PC-9 (cell line): ENCODE measurements at regions not wholly inside any gene's neighbourhood (a gene's known extent, or its start where the extent isn't known, plus 50 kb on each side); places are given as distances from the start of the nearest gene placed in this dataset.

Experiments
- BruUV-seq: library from RNA; stranded (reverse); fragments of 400-500 nt; replicated peaks from 2 replicates; lab custom pipeline; 2021; lab: Mats Ljungman, UMichigan
- CTCF ChIA-PET: fragments of 300-600 bp; sonication (Branson Sonifier 250); formaldehyde crosslinking; loops from one replicate; lab custom pipeline; 2022; ENCODE audit warnings: antibody characterized with exemption; lab: Charles Lee
- POLR2A ChIA-PET: fragments of 300-600 bp; sonication (Branson Sonifier 250); formaldehyde crosslinking; loops from one replicate; lab custom pipeline; 2022; ENCODE audit warnings: antibody characterized with exemption; ENCODE audit not compliant: unreplicated experiment; lab: Charles Lee
- DNase-seq, 2 experiments: peaks; one replicate each; pipeline versions ENCODE4 v3.0.0 to v3.0.0-alpha.2; 2015 to 2022; ENCODE audit warnings: mixed read lengths in 1 of 2
- H2AFZ ChIP-seq: fragments of 200-600 bp; sonication (generic); 2 replicates; pipeline ENCODE4 v1.8.1; 2017; ENCODE audit warnings: antibody characterized with exemption
- H3F3A ChIP-seq: fragments of 200-600 bp; sonication (generic); 2 replicates; pipeline ENCODE4 v1.8.1; 2017; ENCODE audit warnings: antibody characterized with exemption, mild to moderate bottlenecking, low read depth; ENCODE audit not compliant: insufficient read depth
- H3K27ac ChIP-seq: fragments of 200-600 bp; sonication (generic); 2 replicates; pipeline ENCODE4 v1.6.1; 2016; ENCODE audit warnings: mixed run types
- H3K27me3 ChIP-seq: fragments of 200-600 bp; sonication (generic); 2 replicates; pipeline ENCODE4 v1.6.1; 2016; ENCODE audit warnings: low read depth, mixed run types; ENCODE audit not compliant: insufficient read depth
- H3K36me3 ChIP-seq: fragments of 200-600 bp; sonication (generic); 2 replicates; pipeline ENCODE4 v1.6.1; 2016; ENCODE audit warnings: low read depth, mixed run types
- H3K4me1 ChIP-seq: fragments of 200-600 bp; sonication (generic); replicated peaks from 2 replicates; pipeline ENCODE4 v1.6.1; 2016; ENCODE audit warnings: mixed run types; ENCODE audit not compliant: insufficient read depth
- H3K4me2 ChIP-seq: fragments of 200-600 bp; sonication (generic); 2 replicates; pipeline ENCODE4 v1.6.1; 2017; ENCODE audit warnings: mixed run types
- H3K4me3 ChIP-seq: fragments of 200-600 bp; sonication (generic); 2 replicates; pipeline ENCODE4 v1.6.1; 2016; ENCODE audit warnings: mixed run types
- H3K79me2 ChIP-seq: fragments of 200-600 bp; sonication (generic); 2 replicates; pipeline ENCODE4 v1.6.1; 2017; ENCODE audit warnings: low read depth, mixed run types
- H3K9me2 ChIP-seq: fragments of 200-600 bp; sonication (generic); 2 replicates; pipeline ENCODE4 v1.8.1; 2017; ENCODE audit warnings: mild to moderate bottlenecking; ENCODE audit not compliant: insufficient read depth
- H3K9me3 ChIP-seq: fragments of 200-600 bp; sonication (generic); 2 replicates; pipeline ENCODE4 v1.8.1; 2016; ENCODE audit warnings: low read depth; ENCODE audit not compliant: insufficient read depth
- H4K20me1 ChIP-seq: fragments of 200-600 bp; sonication (generic); 2 replicates; pipeline ENCODE4 v1.8.1; 2017; ENCODE audit not compliant: insufficient read depth
- CTCF ChIP-seq: fragments of 200-600 bp; sonication (generic); conservative IDR thresholded peaks from 2 replicates; pipeline ENCODE4 v1.6.1; 2017; ENCODE audit warnings: mixed run types, antibody characterized with exemption, mild to moderate bottlenecking, moderate library complexity
- EZH2 ChIP-seq: fragments of 200-600 bp; sonication (generic); IDR thresholded peaks from 2 replicates; pipeline ENCODE4 v1.8.0; 2017; ENCODE audit warnings: antibody characterized with exemption, low read depth
- intact Hi-C: fragments of 100-400 bp; cut with micrococcal nuclease; formaldehyde crosslinking; loops from one replicate; pipeline ENCODE4 v1.10.0; 2022; ENCODE audit not compliant: unreplicated experiment

GRCh38 chr11:91263496-91264365 lies 960.9 kb upstream of the FAT3 start:
- no peaks in the 10 kb centered on the region for H3K27me3 ChIP-seq
- H3K9me2 ChIP-seq, result no peaks in the 10 kb centered on the region
- H3K36me3 ChIP-seq, result no peaks in the 10 kb centered on the region
- intact Hi-C loops, result no loop called here
- no peak overlapping the region for H3K27ac ChIP-seq
- BruUV-seq, result no TSS peak
- no peaks in the 10 kb centered on the region for H3K9me3 ChIP-seq
- no peak overlapping the region for H3K4me2 ChIP-seq
- no peak for DNase-seq
- ChIA-PET POLR2A (no interaction called here), CTCF (no interaction called here)
- no peak for TF ChIP-seq CTCF
- TF ChIP-seq EZH2, result no peak
- no peaks in the 10 kb centered on the region for H3K4me1 ChIP-seq
- no peak overlapping the region for H3K4me3 ChIP-seq
- H2AFZ ChIP-seq, result no peak overlapping the region
- H4K20me1 ChIP-seq, result no peaks in the 10 kb centered on the region
- no peaks in the 10 kb centered on the region for H3F3A ChIP-seq
- H3K79me2 ChIP-seq, result no peaks in the 10 kb centered on the region

DNA sequence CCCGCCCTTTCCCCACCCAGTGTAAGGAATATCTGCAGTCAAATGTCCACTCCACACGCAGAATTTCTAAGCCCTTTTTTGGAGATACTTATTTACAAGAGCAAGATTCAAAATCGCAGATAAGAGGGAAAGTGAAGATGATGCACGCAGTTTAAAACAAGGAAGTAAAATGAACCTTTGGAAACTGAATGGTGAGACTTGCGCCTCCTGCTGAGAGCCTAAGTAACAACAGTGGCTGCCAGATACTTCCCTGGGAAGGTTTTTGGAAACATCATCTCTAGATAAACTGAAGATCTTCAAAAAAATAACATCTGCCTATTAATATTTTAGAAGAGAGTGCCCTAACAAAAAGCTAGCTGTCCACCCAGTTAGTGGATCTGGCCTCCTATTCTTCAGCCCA lies 963.1 kb upstream of the FAT3 start:
- H3K36me3 ChIP-seq, result no peaks in the 10 kb centered on the region
- H3F3A ChIP-seq, result no peaks in the 10 kb centered on the region
- no peaks in the 10 kb centered on the region for H3K79me2 ChIP-seq
- no peaks in the 10 kb centered on the region for H3K4me1 ChIP-seq
- H3K9me3 ChIP-seq, result no peaks in the 10 kb centered on the region
- intact Hi-C loops, result no loop called here
- POLR2A ChIA-PET, result no interaction called here
- no peak overlapping the region for H2AFZ ChIP-seq
- H3K27ac ChIP-seq, result no peak overlapping the region
- no peak for TF ChIP-seq EZH2
- TF ChIP-seq CTCF, result 0 out of 2 replicates have a peak, but pooled peaks have one; percentile 31
- no peak for DNase-seq
- no peaks in the 10 kb centered on the region for H3K27me3 ChIP-seq
- no peaks in the 10 kb centered on the region for H4K20me1 ChIP-seq
- H3K4me2 ChIP-seq, result no peak overlapping the region
- CTCF ChIA-PET, result no interaction called here
- no TSS peak for BruUV-seq
- H3K9me2 ChIP-seq, result no peaks in the 10 kb centered on the region
- no peak overlapping the region for H3K4me3 ChIP-seq

GRCh38 chr11:91258876-91259275 lies 965.7 kb upstream of the FAT3 start:
- Histone ChIP-seq H3K27me3 (no peaks in the 10 kb centered on the region), H3K4me3 (no peak overlapping the region), H3K9me2 (no peaks in the 10 kb centered on the region), H3K4me1 (no peaks in the 10 kb centered on the region), H3K27ac (no peak overlapping the region), H4K20me1 (no peaks in the 10 kb centered on the region), H3K9me3 (no peaks in the 10 kb centered on the region), H3K36me3 (no peaks in the 10 kb centered on the region), H2AFZ (no peak overlapping the region), H3F3A (no peaks in the 10 kb centered on the region), H3K4me2 (no peak overlapping the region), H3K79me2 (no peaks in the 10 kb centered on the region)
- ChIA-PET CTCF (no interaction called here), POLR2A (no interaction called here)
- no TSS peak for BruUV-seq
- DNase-seq, result no peak
- intact Hi-C loops, result no loop called here
- no peak for TF ChIP-seq EZH2
- no peak for TF ChIP-seq CTCF
